Heart left ventricle (tissue), 13 donors: ENCODE measurements at regions not wholly inside any gene's neighbourhood (a gene's known extent, or its start where the extent isn't known, plus 50 kb on each side); places are given as distances from the start of the nearest gene placed in this dataset.
"Not testable (repeated sequence)": the region's sequence is repeated elsewhere in the genome, so short reads cannot be mapped to it uniquely, and the experiment has no call there.

Experiments used
- CTCF ChIP-seq, 12 donors: fragments of 200-600 bp; sonication (generic) in 4 of 12; IDR thresholded peaks; one replicate each; pipeline versions ENCODE4 v1.5.0 to v1.8.0; 2018 to 2022; ENCODE audit warnings: antibody characterized with exemption in 12 of 12, mild to moderate bottlenecking in 5 of 12
- POLR2A ChIP-seq, 2 donors: fragments of 450-650 bp; IDR thresholded peaks; one replicate each; pipeline ENCODE4 v1.6.1; 2017; ENCODE audit warnings: antibody characterized with exemption in 2 of 2, mild to moderate bottlenecking in 2 of 2, moderate library complexity in 2 of 2
- donor health status: ischemic (EF 13 %, LVEDD 7.1; RV severe dilation, severe dysfunction).
- donor health status: DM: no; HTN: yes; CAD: no.
- donor health status: DM: no; HTN: no; CAD: no.
- donor health status: ischemic (EF 25% LVEDD 6.9; RV normal size, moderate dysfunction).
- donor health status: ischemic (EF 25% LVEDD 5.7; RV mildly dilated, moderate dysfunction).
- donor health status: ischemic (EF 35%, LVEDD 5.7; RV mildly dilated, moderate dysfunction).
- donor health status: nonischemic (EF 11% LVEDD 7.7; RV severe dilation, severe dysfunction).
- donor health status: DM: yes; HTN: yes; CAD: no.
- donor health status: PGD.
- donor health status: ischemic (EF 29% LVEDD 5.4; RV normal size, mild dysfunction).
- donor health status: nonischemic (EF 23%, LVEDD 6.1; RV moderate dilation, normal function).

GRCh38 chr1:829324-829723, 94.4 kb upstream of the SAMD11 start:
- not testable (repeated sequence) for TF ChIP-seq CTCF, POLR2A (IDR thresholded peaks at IDR 0.05)
